22Rv1 (cell line): ENCODE measurements at regions not wholly inside any gene's neighbourhood (a gene's known extent, or its start where the extent isn't known, plus 50 kb on each side); places are given as distances from the start of the nearest gene placed in this dataset.

Experiments used
- CTCF ChIP-seq: fragments of 450-650 bp; IDR thresholded peaks from 2 replicates; pipeline ENCODE4 v1.5.1; 2017; ENCODE audit warnings: mild to moderate bottlenecking
- ZFX ChIP-seq: fragments of 450-650 bp; IDR thresholded peaks from 2 replicates; pipeline ENCODE4 v1.6.1; 2017; ENCODE audit warnings: antibody characterized with exemption, borderline replicate concordance

- TF ChIP-seq CTCF (no peak), ZFX (no peak)
Measured at GRCh38 chr10:129104266-129105045, 362.6 kb upstream of the MGMT start.
